ENCODE measurements at regions not wholly inside any gene's neighbourhood (a gene's known extent, or its start where the extent isn't known, plus 50 kb on each side); places are given as distances from the start of the nearest gene placed in this dataset.

DNA sequence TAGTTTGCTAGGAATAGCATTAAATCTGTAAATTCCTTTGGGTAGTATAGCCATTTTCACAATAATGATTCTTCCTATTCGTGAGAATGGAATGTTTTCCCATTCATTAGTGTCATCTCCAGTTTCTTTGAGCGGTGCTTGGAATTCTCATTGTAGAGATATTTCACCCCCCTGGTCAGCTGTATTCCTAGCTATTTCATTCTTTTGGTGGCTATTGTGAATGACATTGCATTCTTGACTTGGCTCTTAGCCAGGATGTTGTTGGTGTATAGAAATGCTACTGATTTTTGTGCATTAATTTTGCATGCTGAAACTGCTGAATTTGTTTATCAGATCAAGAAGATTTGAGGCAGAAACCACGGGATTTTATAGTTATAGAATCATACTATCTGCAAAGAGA, 690.5 kb upstream of the ALCAM start:
- H3K27me3 ChIP-seq, result no peaks in the 10 kb centered on the region

DNA sequence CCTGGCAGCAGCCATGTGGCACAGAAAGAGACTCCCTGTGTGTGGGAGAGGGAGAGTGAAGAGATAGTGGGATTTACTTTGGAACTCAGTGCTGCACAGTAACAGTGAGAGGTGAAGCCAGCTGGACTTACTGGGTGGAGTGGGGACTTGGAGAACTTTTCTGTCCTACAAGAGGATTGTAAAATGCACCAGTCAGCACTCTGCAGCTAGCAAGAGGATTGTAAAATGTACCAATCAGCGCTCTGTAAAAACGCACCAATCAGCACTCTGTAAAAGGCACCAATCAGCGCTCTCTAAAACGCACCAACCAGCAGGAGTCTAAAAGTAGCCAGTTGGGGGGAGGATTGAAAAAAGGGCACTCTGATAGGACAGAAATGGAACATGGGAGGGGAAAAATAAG, 688.8 kb upstream of the ALCAM start:
- H3K4me1 ChIP-seq, result no peaks in the 10 kb centered on the region
- no peaks in the 10 kb centered on the region for H3K36me3 ChIP-seq (replicated peaks in 1 of 2; ENCODE audit: insufficient read depth in 1 of 2, low read depth in 2 of 2)
- WGBS, 2 donors, result 87 to 89% methylated on average over 4 of the region's 4 CpGs
- H3K27me3 ChIP-seq, result no peaks in the 10 kb centered on the region
- H3K9me3 ChIP-seq, result no peaks in the 10 kb centered on the region
- H3K27ac ChIP-seq, result no peak overlapping the region
- no peak overlapping the region for H3K4me3 ChIP-seq
- intact Hi-C loops (cut with DNase I), result no loop called here
- TF ChIP-seq POLR2A (IDR thresholded peaks at IDR 0.05), result no peak
- TF ChIP-seq, protein P1, sequence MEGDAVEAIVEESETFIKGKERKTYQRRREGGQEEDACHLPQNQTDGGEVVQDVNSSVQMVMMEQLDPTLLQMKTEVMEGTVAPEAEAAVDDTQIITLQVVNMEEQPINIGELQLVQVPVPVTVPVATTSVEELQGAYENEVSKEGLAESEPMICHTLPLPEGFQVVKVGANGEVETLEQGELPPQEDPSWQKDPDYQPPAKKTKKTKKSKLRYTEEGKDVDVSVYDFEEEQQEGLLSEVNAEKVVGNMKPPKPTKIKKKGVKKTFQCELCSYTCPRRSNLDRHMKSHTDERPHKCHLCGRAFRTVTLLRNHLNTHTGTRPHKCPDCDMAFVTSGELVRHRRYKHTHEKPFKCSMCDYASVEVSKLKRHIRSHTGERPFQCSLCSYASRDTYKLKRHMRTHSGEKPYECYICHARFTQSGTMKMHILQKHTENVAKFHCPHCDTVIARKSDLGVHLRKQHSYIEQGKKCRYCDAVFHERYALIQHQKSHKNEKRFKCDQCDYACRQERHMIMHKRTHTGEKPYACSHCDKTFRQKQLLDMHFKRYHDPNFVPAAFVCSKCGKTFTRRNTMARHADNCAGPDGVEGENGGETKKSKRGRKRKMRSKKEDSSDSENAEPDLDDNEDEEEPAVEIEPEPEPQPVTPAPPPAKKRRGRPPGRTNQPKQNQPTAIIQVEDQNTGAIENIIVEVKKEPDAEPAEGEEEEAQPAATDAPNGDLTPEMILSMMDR (IDR thresholded peaks at IDR 0.05), result no peak
- ATAC-seq (no peak), DNase-seq (no peak)

More for the DNA sequence above, 690.5 kb upstream of the ALCAM start:
- no peak overlapping the region for H3K4me3 ChIP-seq
- no peaks in the 10 kb centered on the region for H3K4me1 ChIP-seq
- TF ChIP-seq, protein P1 (IDR thresholded peaks at IDR 0.05), result no peak
- TF ChIP-seq POLR2A (IDR thresholded peaks at IDR 0.05), result no peak
- WGBS, 2 donors, result 67 to 71% methylated on average over 3 of the region's 3 CpGs
- H3K9me3 ChIP-seq, result no peaks in the 10 kb centered on the region
- intact Hi-C loops (cut with DNase I), result no loop called here
- DNase-seq (no peak), ATAC-seq (no peak)
- no peaks in the 10 kb centered on the region for H3K36me3 ChIP-seq (replicated peaks in 1 of 2; ENCODE audit: insufficient read depth in 1 of 2, low read depth in 2 of 2)
- H3K27ac ChIP-seq, result no peak overlapping the region

DNA sequence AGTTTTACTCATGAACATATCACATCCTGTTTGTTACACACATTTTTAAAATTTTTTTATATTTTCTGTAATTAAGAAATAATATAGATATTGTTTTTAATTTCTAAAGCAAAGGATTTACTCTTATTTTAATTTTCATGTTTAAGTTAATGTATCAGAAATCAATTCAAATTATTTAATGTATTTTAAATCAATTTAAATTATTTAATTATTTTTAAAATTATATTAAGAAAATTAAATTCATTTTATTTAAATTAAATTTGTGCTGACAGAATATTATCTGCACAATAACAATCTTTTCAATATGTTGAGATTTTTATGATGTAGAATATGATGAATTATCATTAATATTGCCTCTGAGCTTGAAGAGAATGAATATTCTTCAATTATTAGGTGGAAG, 681.2 kb upstream of the ALCAM start:
- no peaks in the 10 kb centered on the region for H3K36me3 ChIP-seq (replicated peaks in 1 of 2; ENCODE audit: insufficient read depth in 1 of 2, low read depth in 2 of 2)
- no peak overlapping the region for H3K27ac ChIP-seq
- TF ChIP-seq, protein P1 (IDR thresholded peaks at IDR 0.05), result no peak
- no peak for TF ChIP-seq POLR2A (IDR thresholded peaks at IDR 0.05)
- H3K9me3 ChIP-seq, result no peaks in the 10 kb centered on the region
- H3K27me3 ChIP-seq, result no peaks in the 10 kb centered on the region
- no peaks in the 10 kb centered on the region for H3K4me1 ChIP-seq
- DNase-seq (no peak), ATAC-seq (no peak)
- intact Hi-C loops (cut with DNase I), result no loop called here
- H3K4me3 ChIP-seq, result no peak overlapping the region

DNA sequence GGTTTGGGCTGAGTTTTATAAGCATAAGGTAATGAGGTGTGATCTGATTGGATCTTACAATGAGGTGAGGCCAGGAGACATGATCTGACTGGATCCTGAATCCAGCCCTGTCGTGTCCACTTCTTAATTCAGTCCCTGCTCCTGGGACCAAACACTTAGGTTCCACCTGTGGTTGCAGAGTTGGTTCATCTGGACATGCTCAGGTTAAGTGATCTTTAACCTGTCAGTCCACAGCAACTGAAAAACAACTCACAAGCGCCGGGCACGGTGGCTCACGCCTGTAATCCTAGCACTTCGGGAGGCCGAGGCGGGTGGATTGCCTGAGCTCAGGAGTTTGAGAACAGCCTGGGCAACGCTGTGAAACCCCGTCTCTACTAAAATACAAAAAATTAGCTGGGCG, 679.3 kb upstream of the ALCAM start:
- H3K27me3 ChIP-seq, result no peaks in the 10 kb centered on the region
- H3K27ac ChIP-seq, result no peak overlapping the region
- no peak for DNase-seq
- no peak for TF ChIP-seq POLR2A (IDR thresholded peaks at IDR 0.05)
- TF ChIP-seq, protein P1 (IDR thresholded peaks at IDR 0.05), result no peak
- intact Hi-C loops (cut with DNase I), result no loop called here
- WGBS, 2 donors, result 91 to 93% methylated on average over 11 of the region's 11 CpGs
- H3K9me3 ChIP-seq, result no peaks in the 10 kb centered on the region
- ATAC-seq, result no peak
- H3K36me3 ChIP-seq (replicated peaks in 1 of 2; ENCODE audit: insufficient read depth in 1 of 2, low read depth in 2 of 2), result no peaks in the 10 kb centered on the region
- H3K4me1 ChIP-seq, result no peaks in the 10 kb centered on the region
- H3K4me3 ChIP-seq, result no peak overlapping the region

DNA sequence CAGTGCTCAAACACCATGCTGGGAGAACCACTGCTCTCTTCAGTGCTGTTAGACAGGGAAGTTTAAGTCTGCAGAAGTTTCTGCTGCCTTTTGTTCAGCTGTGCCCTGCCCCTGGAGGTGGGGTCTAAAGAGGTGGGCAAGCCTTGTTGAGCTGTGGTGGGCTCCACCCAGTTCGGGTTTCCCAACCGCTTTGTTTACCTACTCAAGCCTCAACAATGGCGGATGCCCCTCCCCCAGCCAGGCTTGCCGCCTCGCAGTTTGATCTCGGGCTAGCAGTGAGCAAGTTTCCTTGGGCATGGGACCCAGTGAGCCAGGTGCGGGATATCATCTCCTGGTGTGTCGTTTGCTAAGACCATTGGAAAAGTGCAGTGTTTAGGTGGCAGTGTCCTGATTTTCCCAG, 670.2 kb upstream of the ALCAM start:
- no peaks in the 10 kb centered on the region for H3K27me3 ChIP-seq
- no peak overlapping the region for H3K4me3 ChIP-seq
- no peaks in the 10 kb centered on the region for H3K9me3 ChIP-seq
- TF ChIP-seq POLR2A (IDR thresholded peaks at IDR 0.05), result no peak
- TF ChIP-seq, protein P1 (IDR thresholded peaks at IDR 0.05), result no peak
- DNase-seq (no peak), ATAC-seq (no peak)
- H3K27ac ChIP-seq, result no peak overlapping the region
- WGBS, 2 donors, result 53 to 70% methylated on average over 8 of the region's 8 CpGs
- H3K4me1 ChIP-seq, result no peaks in the 10 kb centered on the region
- no peaks in the 10 kb centered on the region for H3K36me3 ChIP-seq (replicated peaks in 1 of 2; ENCODE audit: insufficient read depth in 1 of 2, low read depth in 2 of 2)
- intact Hi-C loops (cut with DNase I), result no loop called here

All from body of pancreas (tissue), 4 donors.